WTC11 (cell line): ENCODE measurements at regions not wholly inside any gene's neighbourhood (a gene's known extent, or its start where the extent isn't known, plus 50 kb on each side); places are given as distances from the start of the nearest gene placed in this dataset.

ENCODE experiments used
- ATAC-seq: fragments of 200-7000 bp; cut with Tn5 transposase; 2 replicates; pipeline ENCODE4 v1.10.0; 2021; ENCODE audit warnings: mild to moderate bottlenecking, moderate library complexity
- CTCF ChIA-PET: fragments of 300-600 bp; sonication (Branson Sonifier 250); formaldehyde crosslinking; loops from one replicate; lab custom pipeline; 2021; ENCODE audit warnings: antibody characterized with exemption; lab: Charles Lee
- POLR2A ChIA-PET: fragments of 350-600 bp; sonication (Branson Sonifier 250); formaldehyde crosslinking; loops from one replicate; lab custom pipeline; 2021; ENCODE audit warnings: antibody characterized with exemption; lab: Charles Lee
- DNase-seq: peaks from one replicate; pipeline ENCODE4 v3.0.0; 2021; ENCODE audit warnings: low spot score
- H3K27ac Mint-ChIP-seq: 2 replicates; pipeline ENCODE4 v1.8.0; 2021; ENCODE audit warnings: mixed read lengths
- H3K27me3 Mint-ChIP-seq: 2 replicates; pipeline ENCODE4 v1.8.0; 2021; ENCODE audit warnings: low read depth, mild to moderate bottlenecking, moderate library complexity, mixed read lengths
- H3K36me3 Mint-ChIP-seq: 2 replicates; pipeline ENCODE4 v1.8.0; 2021; ENCODE audit warnings: mixed read lengths
- H3K4me1 Mint-ChIP-seq: 2 replicates; pipeline ENCODE4 v1.8.0; 2022; ENCODE audit warnings: mixed read lengths
- H3K4me3 Mint-ChIP-seq: 2 replicates; pipeline ENCODE4 v1.8.0; 2021; ENCODE audit warnings: mild to moderate bottlenecking, moderate library complexity, mixed read lengths
- H3K9me3 Mint-ChIP-seq: 2 replicates; pipeline ENCODE4 v1.8.0; 2021; ENCODE audit warnings: mixed read lengths
- E2F1 ChIP-seq: sonication (generic); formaldehyde crosslinking; IDR thresholded peaks from 2 replicates; pipeline ENCODE4 v1.8.0; 2022; ENCODE audit warnings: mild to moderate bottlenecking, missing genetic modification reagents
- FOXJ3 ChIP-seq: sonication (generic); formaldehyde crosslinking; IDR thresholded peaks from 2 replicates; pipeline ENCODE4 v1.9.0; 2021; ENCODE audit warnings: missing genetic modification reagents, mild to moderate bottlenecking, borderline replicate concordance
- FOXP1 ChIP-seq: sonication (generic); formaldehyde crosslinking; IDR thresholded peaks from 2 replicates; pipeline ENCODE4 v1.8.0; 2022; ENCODE audit warnings: missing genetic modification reagents, mild to moderate bottlenecking, moderate library complexity, borderline replicate concordance
- JAZF1 ChIP-seq: fragments of 250-450 bp; sonication (Bioruptor Pico); IDR thresholded peaks from 2 replicates; pipeline ENCODE4 v1.9.0; 2021; ENCODE audit warnings: moderate library complexity, mild to moderate bottlenecking, inconsistent platforms
- MAX ChIP-seq: sonication (generic); formaldehyde crosslinking; IDR thresholded peaks from 2 replicates; pipeline ENCODE4 v1.8.0; 2022; ENCODE audit warnings: mild to moderate bottlenecking, missing genetic modification reagents
- NFATC4 ChIP-seq: fragments of 250-450 bp; sonication (Bioruptor Pico); IDR thresholded peaks from 2 replicates; pipeline ENCODE4 v1.9.0; 2021; ENCODE audit warnings: mild to moderate bottlenecking
- NFYB ChIP-seq: sonication (generic); formaldehyde crosslinking; conservative IDR thresholded peaks from 2 replicates; pipeline ENCODE4 v1.8.0; 2022; ENCODE audit warnings: low read depth, missing genetic modification reagents
- PRRX2 ChIP-seq: fragments of 250-450 bp; sonication (Bioruptor Pico); IDR thresholded peaks from 2 replicates; pipeline ENCODE4 v1.8.0; 2021; ENCODE audit warnings: mild to moderate bottlenecking
- STAT6 ChIP-seq: sonication (generic); formaldehyde crosslinking; conservative IDR thresholded peaks from 2 replicates; pipeline ENCODE4 v1.8.1; 2023; ENCODE audit warnings: mild to moderate bottlenecking, low read depth, missing genetic modification reagents, moderate library complexity
- USF1 ChIP-seq: sonication (generic); formaldehyde crosslinking; IDR thresholded peaks from 2 replicates; pipeline ENCODE4 v1.8.0; 2022; ENCODE audit warnings: mild to moderate bottlenecking, missing genetic modification reagents
- ZNF219 ChIP-seq: sonication (generic); formaldehyde crosslinking; IDR thresholded peaks from 2 replicates; pipeline ENCODE4 v1.8.0; 2023; ENCODE audit warnings: missing genetic modification reagents, mild to moderate bottlenecking, borderline replicate concordance
- ZNF232 ChIP-seq: sonication (generic); formaldehyde crosslinking; IDR thresholded peaks from 2 replicates; pipeline ENCODE4 v1.8.0; 2022; ENCODE audit warnings: mild to moderate bottlenecking, missing genetic modification reagents
- ZNF281 ChIP-seq: sonication (generic); formaldehyde crosslinking; IDR thresholded peaks from 2 replicates; pipeline ENCODE4 v1.8.0; 2023; ENCODE audit warnings: mild to moderate bottlenecking, missing genetic modification reagents
- ZNF512 ChIP-seq: sonication (generic); formaldehyde crosslinking; IDR thresholded peaks from 2 replicates; pipeline ENCODE4 v1.8.1; 2022; ENCODE audit warnings: missing genetic modification reagents, borderline replicate concordance
- TF ChIP-seq, protein P1 (sequence below): fragments of 250-450 bp; sonication (Bioruptor Pico); IDR thresholded peaks from 2 replicates; pipeline ENCODE4 v1.9.0; 2021; ENCODE audit warnings: mild to moderate bottlenecking, borderline replicate concordance
- TF ChIP-seq, protein P2 (sequence below): sonication (generic); formaldehyde crosslinking; IDR thresholded peaks from 2 replicates; pipeline ENCODE4 v1.8.1; 2022; ENCODE audit warnings: low read depth, mild to moderate bottlenecking, moderate library complexity, missing genetic modification reagents, borderline replicate concordance
- TF ChIP-seq, protein P3 (sequence below): fragments of 200-600 bp; IDR thresholded peaks from 2 replicates; pipeline ENCODE4 v1.8.0; 2022; ENCODE audit warnings: antibody characterized with exemption

GRCh38 chr1:229034342-229034741, 236.6 kb upstream of the RAB4A start (continued):
- TF ChIP-seq, protein P1, sequence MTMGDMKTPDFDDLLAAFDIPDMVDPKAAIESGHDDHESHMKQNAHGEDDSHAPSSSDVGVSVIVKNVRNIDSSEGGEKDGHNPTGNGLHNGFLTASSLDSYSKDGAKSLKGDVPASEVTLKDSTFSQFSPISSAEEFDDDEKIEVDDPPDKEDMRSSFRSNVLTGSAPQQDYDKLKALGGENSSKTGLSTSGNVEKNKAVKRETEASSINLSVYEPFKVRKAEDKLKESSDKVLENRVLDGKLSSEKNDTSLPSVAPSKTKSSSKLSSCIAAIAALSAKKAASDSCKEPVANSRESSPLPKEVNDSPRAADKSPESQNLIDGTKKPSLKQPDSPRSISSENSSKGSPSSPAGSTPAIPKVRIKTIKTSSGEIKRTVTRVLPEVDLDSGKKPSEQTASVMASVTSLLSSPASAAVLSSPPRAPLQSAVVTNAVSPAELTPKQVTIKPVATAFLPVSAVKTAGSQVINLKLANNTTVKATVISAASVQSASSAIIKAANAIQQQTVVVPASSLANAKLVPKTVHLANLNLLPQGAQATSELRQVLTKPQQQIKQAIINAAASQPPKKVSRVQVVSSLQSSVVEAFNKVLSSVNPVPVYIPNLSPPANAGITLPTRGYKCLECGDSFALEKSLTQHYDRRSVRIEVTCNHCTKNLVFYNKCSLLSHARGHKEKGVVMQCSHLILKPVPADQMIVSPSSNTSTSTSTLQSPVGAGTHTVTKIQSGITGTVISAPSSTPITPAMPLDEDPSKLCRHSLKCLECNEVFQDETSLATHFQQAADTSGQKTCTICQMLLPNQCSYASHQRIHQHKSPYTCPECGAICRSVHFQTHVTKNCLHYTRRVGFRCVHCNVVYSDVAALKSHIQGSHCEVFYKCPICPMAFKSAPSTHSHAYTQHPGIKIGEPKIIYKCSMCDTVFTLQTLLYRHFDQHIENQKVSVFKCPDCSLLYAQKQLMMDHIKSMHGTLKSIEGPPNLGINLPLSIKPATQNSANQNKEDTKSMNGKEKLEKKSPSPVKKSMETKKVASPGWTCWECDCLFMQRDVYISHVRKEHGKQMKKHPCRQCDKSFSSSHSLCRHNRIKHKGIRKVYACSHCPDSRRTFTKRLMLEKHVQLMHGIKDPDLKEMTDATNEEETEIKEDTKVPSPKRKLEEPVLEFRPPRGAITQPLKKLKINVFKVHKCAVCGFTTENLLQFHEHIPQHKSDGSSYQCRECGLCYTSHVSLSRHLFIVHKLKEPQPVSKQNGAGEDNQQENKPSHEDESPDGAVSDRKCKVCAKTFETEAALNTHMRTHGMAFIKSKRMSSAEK (CRISPR knock-in tag) = no peak
- no peak for TF ChIP-seq ZNF232 (CRISPR knock-in tag)
- no peak for TF ChIP-seq ZNF512 (CRISPR knock-in tag)
- TF ChIP-seq NFATC4 (CRISPR knock-in tag) = no peak
- TF ChIP-seq, all 79 proteins: peak for 0

DNA sequence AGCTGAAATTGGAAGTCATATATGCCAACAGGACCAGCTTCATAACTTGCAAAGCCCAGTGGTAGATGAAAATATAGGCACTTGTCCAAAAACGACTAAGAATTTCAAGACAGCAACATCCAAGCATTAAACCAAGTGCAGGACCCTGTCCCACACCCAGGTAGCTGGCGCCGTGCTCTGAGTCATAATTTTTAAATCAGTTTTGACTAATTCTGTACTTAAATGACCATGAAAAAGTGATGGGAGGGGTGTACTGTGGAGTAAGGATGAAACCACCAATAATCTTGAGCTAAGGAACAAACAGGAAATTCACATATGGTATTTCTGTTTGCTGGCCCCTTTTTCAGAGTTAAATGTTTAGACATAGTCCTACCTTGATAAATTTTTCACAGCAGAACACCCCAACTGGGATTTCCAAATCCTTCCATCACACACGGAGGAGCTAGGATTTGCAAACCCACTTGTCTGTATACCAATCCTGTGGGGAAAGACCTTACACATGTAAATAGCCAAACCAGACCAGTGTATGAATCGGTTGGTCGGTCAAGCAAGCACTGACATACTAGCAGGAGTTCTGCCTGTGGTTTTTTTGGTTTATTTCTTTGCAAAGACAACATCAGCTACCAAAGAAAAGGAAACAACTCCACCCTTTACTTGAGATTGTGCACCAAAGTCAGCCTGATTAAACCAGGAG, 235.7 kb upstream of the RAB4A start:
- POLR2A ChIA-PET = no interaction called here
- Mint-ChIP-seq H3K9me3 (no peaks in the 10 kb centered on the region; the same call in 1 of the 2 replicates), H3K27me3 (peaks cover 3% of the 10 kb centered on the region; the same call in 1 of the 2 replicates), H3K4me1 (peaks cover 43% of the 10 kb centered on the region), H3K4me3 (no peak overlapping the region), H3K27ac (no peak overlapping the region), H3K36me3 (no peaks in the 10 kb centered on the region)
- no peak for ATAC-seq
- CTCF ChIA-PET = no interaction called here
- DNase-seq = no peak
- TF ChIP-seq USF1 (CRISPR knock-in tag) = no peak
- no peak for TF ChIP-seq MAX (CRISPR knock-in tag)
- no peak for TF ChIP-seq NFYB (CRISPR knock-in tag)
- TF ChIP-seq ZNF281 (CRISPR knock-in tag) = no peak
- TF ChIP-seq, protein P2, sequence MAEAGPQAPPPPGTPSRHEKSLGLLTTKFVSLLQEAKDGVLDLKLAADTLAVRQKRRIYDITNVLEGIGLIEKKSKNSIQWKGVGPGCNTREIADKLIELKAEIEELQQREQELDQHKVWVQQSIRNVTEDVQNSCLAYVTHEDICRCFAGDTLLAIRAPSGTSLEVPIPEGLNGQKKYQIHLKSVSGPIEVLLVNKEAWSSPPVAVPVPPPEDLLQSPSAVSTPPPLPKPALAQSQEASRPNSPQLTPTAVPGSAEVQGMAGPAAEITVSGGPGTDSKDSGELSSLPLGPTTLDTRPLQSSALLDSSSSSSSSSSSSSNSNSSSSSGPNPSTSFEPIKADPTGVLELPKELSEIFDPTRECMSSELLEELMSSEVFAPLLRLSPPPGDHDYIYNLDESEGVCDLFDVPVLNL (CRISPR knock-in tag) = no peak
- no peak for TF ChIP-seq JAZF1 (CRISPR knock-in tag)
- TF ChIP-seq, protein P3, sequence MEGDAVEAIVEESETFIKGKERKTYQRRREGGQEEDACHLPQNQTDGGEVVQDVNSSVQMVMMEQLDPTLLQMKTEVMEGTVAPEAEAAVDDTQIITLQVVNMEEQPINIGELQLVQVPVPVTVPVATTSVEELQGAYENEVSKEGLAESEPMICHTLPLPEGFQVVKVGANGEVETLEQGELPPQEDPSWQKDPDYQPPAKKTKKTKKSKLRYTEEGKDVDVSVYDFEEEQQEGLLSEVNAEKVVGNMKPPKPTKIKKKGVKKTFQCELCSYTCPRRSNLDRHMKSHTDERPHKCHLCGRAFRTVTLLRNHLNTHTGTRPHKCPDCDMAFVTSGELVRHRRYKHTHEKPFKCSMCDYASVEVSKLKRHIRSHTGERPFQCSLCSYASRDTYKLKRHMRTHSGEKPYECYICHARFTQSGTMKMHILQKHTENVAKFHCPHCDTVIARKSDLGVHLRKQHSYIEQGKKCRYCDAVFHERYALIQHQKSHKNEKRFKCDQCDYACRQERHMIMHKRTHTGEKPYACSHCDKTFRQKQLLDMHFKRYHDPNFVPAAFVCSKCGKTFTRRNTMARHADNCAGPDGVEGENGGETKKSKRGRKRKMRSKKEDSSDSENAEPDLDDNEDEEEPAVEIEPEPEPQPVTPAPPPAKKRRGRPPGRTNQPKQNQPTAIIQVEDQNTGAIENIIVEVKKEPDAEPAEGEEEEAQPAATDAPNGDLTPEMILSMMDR = no peak
- no peak for TF ChIP-seq FOXP1 (CRISPR knock-in tag)
- no peak for TF ChIP-seq E2F1
- TF ChIP-seq ZNF219 (CRISPR knock-in tag) = no peak
- TF ChIP-seq STAT6 (CRISPR knock-in tag) = no peak
- TF ChIP-seq FOXJ3 (CRISPR knock-in tag) = no peak
- TF ChIP-seq PRRX2 (CRISPR knock-in tag) = no peak
